SK-N-MC (cell line): ENCODE measurements at regions not wholly inside any gene's neighbourhood (a gene's known extent, or its start where the extent isn't known, plus 50 kb on each side); places are given as distances from the start of the nearest gene placed in this dataset.

Experiments used
- EZH2 ChIP-seq: fragments of 200-600 bp; sonication (generic); IDR thresholded peaks from one replicate; pipeline ENCODE4 v1.6.1; 2017; ENCODE audit warnings: antibody characterized with exemption
- POLR2AphosphoS5 ChIP-seq: IDR thresholded peaks from 2 replicates; pipeline ENCODE4 v1.6.1; 2012; ENCODE audit warnings: mild to moderate bottlenecking, low read depth, low read length, borderline replicate concordance

DNA sequence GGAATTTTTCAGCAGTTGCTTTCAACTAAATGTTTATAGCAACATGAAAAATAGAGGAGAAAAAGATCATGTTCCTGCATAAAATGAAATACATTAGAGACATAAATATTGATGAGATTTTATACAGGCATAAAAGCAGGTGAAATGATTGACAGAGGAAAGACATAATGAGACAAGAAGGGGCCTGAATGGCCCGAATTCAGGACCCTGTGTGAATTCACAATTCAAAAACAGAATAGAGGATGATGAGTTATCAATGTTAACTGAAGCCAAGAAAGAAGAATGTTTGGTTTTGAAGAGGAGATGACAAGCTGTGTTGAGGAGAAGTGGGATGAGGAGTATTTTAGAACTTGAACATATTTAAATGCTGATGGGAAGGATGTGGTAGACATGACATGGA, 371.1 kb downstream of the FBXO8 start:
- TF ChIP-seq EZH2 (no peak), POLR2AphosphoS5 (no peak)
